GM21390 (cell line): ENCODE measurements at regions not wholly inside any gene's neighbourhood (a gene's known extent, or its start where the extent isn't known, plus 50 kb on each side); places are given as distances from the start of the nearest gene placed in this dataset.

Experiments
- ATAC-seq: cut with Tn5 transposase; IDR thresholded peaks from one replicate; pipeline ENCODE4 v1.9.1; 2021; ENCODE audit not compliant: unreplicated experiment

- ATAC-seq, result no peak
Observed at GRCh38 chr22:49607821-49608220, 219.9 kb downstream of the BRD1 start.

- no peak for ATAC-seq
Observed at GRCh38 chr22:49606562-49607290, 220.9 kb downstream of the BRD1 start.

- no peak for ATAC-seq
Observed at GRCh38 chr22:49604732-49605302, 222.9 kb downstream of the BRD1 start.

- no peak for ATAC-seq
Observed at GRCh38 chr22:49603016-49603415, 224.7 kb downstream of the BRD1 start.

GRCh38 chr22:49602481-49602880, 225.2 kb downstream of the BRD1 start:
- no peak for ATAC-seq

GRCh38 chr22:49601614-49602321, 225.9 kb downstream of the BRD1 start:
- ATAC-seq, result no peak

- ATAC-seq, result no peak
Observed at GRCh38 chr22:49600891-49601431, 226.7 kb downstream of the BRD1 start.

- no peak for ATAC-seq
Observed at GRCh38 chr22:49600468-49600867, 227.2 kb downstream of the BRD1 start.

GRCh38 chr22:49599691-49600455, 227.8 kb downstream of the BRD1 start:
- ATAC-seq, result no peak

GRCh38 chr22:49599039-49599438, 228.6 kb downstream of the BRD1 start:
- no peak for ATAC-seq

GRCh38 chr22:49598338-49598737, 229.3 kb downstream of the BRD1 start:
- ATAC-seq, result no peak

GRCh38 chr22:49597428-49598039, 230.1 kb downstream of the BRD1 start:
- no peak for ATAC-seq

GRCh38 chr22:49595465-49596078, 232.1 kb downstream of the BRD1 start:
- no peak for ATAC-seq

- ATAC-seq, result no peak
Observed at GRCh38 chr22:49594078-49594477, 233.6 kb downstream of the BRD1 start.

- no peak for ATAC-seq
Observed at GRCh38 chr22:49593509-49593908, 234.2 kb downstream of the BRD1 start.

- no peak for ATAC-seq
Observed at GRCh38 chr22:49592780-49593501, 234.7 kb downstream of the BRD1 start.

- no peak for ATAC-seq
Observed at GRCh38 chr22:49590851-49591445, 236.7 kb downstream of the BRD1 start.

GRCh38 chr22:49590381-49590780, 237.3 kb downstream of the BRD1 start:
- ATAC-seq, result no peak

- ATAC-seq, result no peak
Observed at GRCh38 chr22:49589811-49590210, 237.9 kb downstream of the BRD1 start.
